ENCODE measurements at regions not wholly inside any gene's neighbourhood (a gene's known extent, or its start where the extent isn't known, plus 50 kb on each side); places are given as distances from the start of the nearest gene placed in this dataset.

GRCh38 chr15:98493966-98494511 is 154.3 kb upstream of the IGF1R start:
- TF ChIP-seq KDM1A (IDR thresholded peaks at IDR 0.05) (no peak), E2F4 (CRISPR knock-in tag; IDR thresholded peaks at IDR 0.05; ENCODE audit: low read depth) (no peak), POLR2AphosphoS5 (IDR thresholded peaks at IDR 0.05; ENCODE audit: control insufficient read depth, insufficient read depth, low read depth, low read length) (no peak), CTCF (IDR thresholded peaks at IDR 0.05 in 2 of 3, conservative IDR thresholded peaks at IDR 0.05 in 1 of 3; ENCODE audit: insufficient read depth in 2 of 3, low read depth in 1 of 3, low read length in 3 of 3) (no peak), ZNF384 (IDR thresholded peaks at IDR 0.05; ENCODE audit: low read depth, low read length) (no peak), ZFX (CRISPR knock-in tag; IDR thresholded peaks at IDR 0.05) (no peak), ATF2 (CRISPR knock-in tag; IDR thresholded peaks at IDR 0.05) (no peak), CHD1 (IDR thresholded peaks at IDR 0.05; ENCODE audit: low read length) (no peak), MBD1 (CRISPR knock-in tag; IDR thresholded peaks at IDR 0.05) (no peak), HDAC1 (IDR thresholded peaks at IDR 0.05) (no peak), ESRRA (IDR thresholded peaks at IDR 0.05; ENCODE audit: borderline replicate concordance, low read depth) (no peak), SRF (CRISPR knock-in tag; IDR thresholded peaks at IDR 0.05) (no peak)
